OCI-LY3 (cell line): ENCODE measurements at regions not wholly inside any gene's neighbourhood (a gene's known extent, or its start where the extent isn't known, plus 50 kb on each side); places are given as distances from the start of the nearest gene placed in this dataset.

Experiments used
- CTCF ChIP-seq: fragments of 200-600, 300-600 bp; sonication (generic); IDR thresholded peaks from 2 replicates; pipeline ENCODE4 v1.5.1; 2014; ENCODE audit warnings: antibody characterized with exemption, low read length, low read depth
- EZH2phosphoT487 ChIP-seq: fragments of 200-600 bp; shearing (Covaris generic); IDR thresholded peaks from 2 replicates; pipeline ENCODE4 v1.6.1; 2018; ENCODE audit warnings: antibody characterized with exemption, mixed run types, low read depth

- no peak for TF ChIP-seq CTCF
- no peak for TF ChIP-seq EZH2phosphoT487
Observed at GRCh38 chr4:14400307-14400706, 602.0 kb upstream of the CPEB2 start.
